Mammary epithelial cell (primary cell): ENCODE measurements at regions not wholly inside any gene's neighbourhood (a gene's known extent, or its start where the extent isn't known, plus 50 kb on each side); places are given as distances from the start of the nearest gene placed in this dataset.

Experiments
- CTCF ChIP-seq, 2 donors: IDR thresholded peaks in 1 of 2; conservative IDR thresholded peaks in 1 of 2; 2 replicates each; pipeline ENCODE4 v1.5.1; 2011 to 2012; ENCODE audit warnings: inconsistent platforms in 2 of 2, low read length in 2 of 2, mild to moderate bottlenecking in 2 of 2, control low read depth in 1 of 2, low read depth in 1 of 2; ENCODE audit not compliant: insufficient read depth in 1 of 2; ENCODE audit errors: extremely low read depth in 1 of 2
- EZH2 ChIP-seq: IDR thresholded peaks from 2 replicates; pipeline ENCODE4 v1.6.1; 2012; ENCODE audit warnings: low read length, inconsistent platforms, borderline replicate concordance

- no peak for TF ChIP-seq CTCF (conservative IDR thresholded peaks at IDR 0.05 in 1 of 2, IDR thresholded peaks at IDR 0.05 in 1 of 2; ENCODE audit: extremely low read depth in 1 of 2, insufficient read depth in 1 of 2, low read depth in 1 of 2, low read length in 2 of 2)
- TF ChIP-seq EZH2, result no peak
These were observed 420.4 kb upstream of the TMEFF2 start for GRCh38 chr2:192615105-192615504.
